ENCODE measurements at regions not wholly inside any gene's neighbourhood (a gene's known extent, or its start where the extent isn't known, plus 50 kb on each side); places are given as distances from the start of the nearest gene placed in this dataset.

DNA sequence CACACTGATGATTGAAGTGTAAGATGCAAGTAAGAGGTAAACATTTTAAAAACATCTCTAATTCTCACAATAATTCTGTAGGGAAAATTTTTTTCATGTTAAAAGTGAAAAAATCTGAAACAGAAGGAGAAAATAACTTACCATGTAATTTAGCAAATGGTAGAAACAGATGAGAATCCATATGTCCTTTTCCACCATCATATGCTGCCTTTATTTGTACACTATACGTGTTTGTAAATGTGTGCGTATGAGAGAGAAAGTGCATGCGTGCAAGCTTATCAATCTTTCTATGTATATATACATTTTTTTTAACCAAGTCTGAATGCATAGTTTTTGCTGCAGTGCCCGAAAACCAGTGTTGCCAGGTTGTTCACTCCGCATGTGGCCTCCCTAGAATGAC is 186.7 kb downstream of the IZUMO3 start:
- Histone ChIP-seq H3K4me1 (ENCODE audit: control extremely low read depth in 1 of 4, control insufficient read depth in 4 of 4, insufficient read depth in 4 of 4, low read length in 3 of 4) (no peaks in the 10 kb centered on the region), H3K27ac (ENCODE audit: insufficient read depth in 1 of 2, low read depth in 1 of 2, low read length in 2 of 2, poor library complexity in 1 of 2, severe bottlenecking in 2 of 2) (no peak overlapping the region), H3K27me3 (replicated peaks in 2 of 5; ENCODE audit: control insufficient read depth in 4 of 5, insufficient read depth in 5 of 5, low read length in 4 of 5) (no peaks in the 10 kb centered on the region), H3K9me3 (ENCODE audit: control extremely low read depth in 1 of 5, control insufficient read depth in 4 of 5, insufficient read depth in 2 of 5, low read depth in 1 of 5, low read length in 4 of 5) (peaks cover 0 to 5% (median 0%) of the 10 kb centered on the region in 5 experiments), H3K36me3 (ENCODE audit: control insufficient read depth in 4 of 4, insufficient read depth in 4 of 4, low read length in 3 of 4) (no peaks in the 10 kb centered on the region), H3K4me3 (ENCODE audit: control insufficient read depth in 1 of 7, extremely low read depth in 1 of 7, insufficient read depth in 4 of 7, low read depth in 2 of 7, low read length in 6 of 7) (no peak overlapping the region)
- POLR2A ChIA-PET, result no interaction called here
- WGBS (ENCODE audit: insufficient coverage), result no CpG with 5 or more reads among the region's 5 CpGs
- CTCF ChIA-PET, result no interaction called here
- DNase-seq, result no peak

DNA sequence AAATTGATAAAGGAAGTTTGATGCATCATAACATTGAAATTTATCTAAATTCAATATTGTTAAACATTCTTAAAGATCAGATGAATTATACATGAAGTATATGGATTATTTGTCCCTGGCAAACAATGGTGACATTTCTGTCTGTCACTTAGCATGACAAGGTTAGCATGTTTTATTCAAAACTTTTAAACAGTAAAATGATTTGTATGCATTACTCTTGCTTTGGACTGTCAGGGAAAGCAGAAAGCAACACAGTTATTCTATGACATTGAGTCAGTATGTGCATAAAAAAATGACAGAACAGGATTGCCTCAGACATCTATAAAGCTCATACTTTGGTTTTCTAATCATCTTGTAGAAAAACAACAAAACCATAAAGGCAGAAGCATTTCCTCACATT is 193.7 kb downstream of the IZUMO3 start:
- H3K27me3 ChIP-seq (replicated peaks in 2 of 5; ENCODE audit: control insufficient read depth in 4 of 5, insufficient read depth in 5 of 5, low read length in 4 of 5), result no peaks in the 10 kb centered on the region
- H3K36me3 ChIP-seq (ENCODE audit: control insufficient read depth in 4 of 4, insufficient read depth in 4 of 4, low read length in 3 of 4), result no peaks in the 10 kb centered on the region
- H3K4me3 ChIP-seq (ENCODE audit: control insufficient read depth in 1 of 7, extremely low read depth in 1 of 7, insufficient read depth in 4 of 7, low read depth in 2 of 7, low read length in 6 of 7), result no peak overlapping the region
- no peak overlapping the region for H3K27ac ChIP-seq (ENCODE audit: insufficient read depth in 1 of 2, low read depth in 1 of 2, low read length in 2 of 2, poor library complexity in 1 of 2, severe bottlenecking in 2 of 2)
- peaks cover 0 to 1% (median 0%) of the 10 kb centered on the region in 5 experiments for H3K9me3 ChIP-seq (ENCODE audit: control extremely low read depth in 1 of 5, control insufficient read depth in 4 of 5, insufficient read depth in 2 of 5, low read depth in 1 of 5, low read length in 4 of 5)
- CTCF ChIA-PET, result no interaction called here
- DNase-seq, result no peak
- POLR2A ChIA-PET, result no interaction called here
- H3K4me1 ChIP-seq (ENCODE audit: control extremely low read depth in 1 of 4, control insufficient read depth in 4 of 4, insufficient read depth in 4 of 4, low read length in 3 of 4), result no peaks in the 10 kb centered on the region

DNA sequence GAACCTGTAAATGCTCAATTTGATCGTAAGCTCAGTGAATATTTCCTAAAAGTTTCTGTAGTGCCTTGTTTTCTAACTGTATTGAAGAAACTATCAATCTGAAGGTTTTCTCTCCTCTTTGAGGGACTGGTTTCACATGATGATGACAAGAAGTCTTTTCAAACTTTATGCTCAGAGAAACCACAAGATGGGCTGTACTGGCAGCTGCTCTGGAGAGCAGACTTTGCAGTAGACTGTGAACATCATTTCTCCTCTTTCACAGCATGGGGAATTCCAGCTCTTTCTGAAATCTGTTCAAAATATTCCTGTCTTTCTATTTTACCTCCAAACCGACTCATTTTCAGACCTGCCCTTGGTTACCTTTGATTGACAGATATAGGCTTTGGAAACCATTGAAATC is 194.4 kb downstream of the IZUMO3 start:
- 100% methylated on average over 1 of the region's 2 CpGs for WGBS (ENCODE audit: insufficient coverage)
- POLR2A ChIA-PET, result no interaction called here
- Histone ChIP-seq H3K4me3 (ENCODE audit: control insufficient read depth in 1 of 7, extremely low read depth in 1 of 7, insufficient read depth in 4 of 7, low read depth in 2 of 7, low read length in 6 of 7) (no peak overlapping the region), H3K9me3 (ENCODE audit: control extremely low read depth in 1 of 5, control insufficient read depth in 4 of 5, insufficient read depth in 2 of 5, low read depth in 1 of 5, low read length in 4 of 5) (peaks cover 0 to 1% (median 0%) of the 10 kb centered on the region in 5 experiments), H3K27ac (ENCODE audit: insufficient read depth in 1 of 2, low read depth in 1 of 2, low read length in 2 of 2, poor library complexity in 1 of 2, severe bottlenecking in 2 of 2) (no peak overlapping the region), H3K4me1 (ENCODE audit: control extremely low read depth in 1 of 4, control insufficient read depth in 4 of 4, insufficient read depth in 4 of 4, low read length in 3 of 4) (no peaks in the 10 kb centered on the region), H3K27me3 (replicated peaks in 2 of 5; ENCODE audit: control insufficient read depth in 4 of 5, insufficient read depth in 5 of 5, low read length in 4 of 5) (no peaks in the 10 kb centered on the region), H3K36me3 (ENCODE audit: control insufficient read depth in 4 of 4, insufficient read depth in 4 of 4, low read length in 3 of 4) (no peaks in the 10 kb centered on the region)
- DNase-seq, result no peak
- CTCF ChIA-PET, result no interaction called here

DNA sequence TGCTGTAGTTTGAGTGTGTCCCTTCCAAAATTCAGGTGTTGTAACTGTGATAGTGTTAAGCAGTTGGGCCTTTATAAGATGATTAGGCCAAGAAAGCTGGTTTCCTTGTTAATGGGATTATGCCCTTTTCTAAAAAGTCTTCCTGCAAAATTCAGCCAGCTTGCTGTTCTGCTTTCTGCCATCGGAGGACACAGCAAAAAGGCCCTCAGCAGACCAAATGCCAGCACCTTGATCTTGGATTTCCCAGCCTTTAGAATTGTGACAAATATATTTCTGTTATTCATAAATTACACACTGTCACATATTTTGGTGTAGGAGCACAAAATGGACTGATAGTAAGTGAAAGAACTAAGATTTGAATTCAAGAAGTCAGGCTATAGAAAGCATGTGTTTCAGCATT is 203.2 kb downstream of the IZUMO3 start:
- ChIA-PET CTCF (no interaction called here), POLR2A (no interaction called here)
- no peak for DNase-seq
- Histone ChIP-seq H3K27me3 (replicated peaks in 2 of 5; ENCODE audit: control insufficient read depth in 4 of 5, insufficient read depth in 5 of 5, low read length in 4 of 5) (no peaks in the 10 kb centered on the region), H3K9me3 (ENCODE audit: control extremely low read depth in 1 of 5, control insufficient read depth in 4 of 5, insufficient read depth in 2 of 5, low read depth in 1 of 5, low read length in 4 of 5) (no peaks in the 10 kb centered on the region), H3K4me1 (ENCODE audit: control extremely low read depth in 1 of 4, control insufficient read depth in 4 of 4, insufficient read depth in 4 of 4, low read length in 3 of 4) (no peaks in the 10 kb centered on the region), H3K27ac (ENCODE audit: insufficient read depth in 1 of 2, low read depth in 1 of 2, low read length in 2 of 2, poor library complexity in 1 of 2, severe bottlenecking in 2 of 2) (no peak overlapping the region), H3K36me3 (ENCODE audit: control insufficient read depth in 4 of 4, insufficient read depth in 4 of 4, low read length in 3 of 4) (no peaks in the 10 kb centered on the region), H3K4me3 (ENCODE audit: control insufficient read depth in 1 of 7, extremely low read depth in 1 of 7, insufficient read depth in 4 of 7, low read depth in 2 of 7, low read length in 6 of 7) (no peak overlapping the region)
- no CpG with 5 or more reads among the region's 1 CpG for WGBS (ENCODE audit: insufficient coverage)

DNA sequence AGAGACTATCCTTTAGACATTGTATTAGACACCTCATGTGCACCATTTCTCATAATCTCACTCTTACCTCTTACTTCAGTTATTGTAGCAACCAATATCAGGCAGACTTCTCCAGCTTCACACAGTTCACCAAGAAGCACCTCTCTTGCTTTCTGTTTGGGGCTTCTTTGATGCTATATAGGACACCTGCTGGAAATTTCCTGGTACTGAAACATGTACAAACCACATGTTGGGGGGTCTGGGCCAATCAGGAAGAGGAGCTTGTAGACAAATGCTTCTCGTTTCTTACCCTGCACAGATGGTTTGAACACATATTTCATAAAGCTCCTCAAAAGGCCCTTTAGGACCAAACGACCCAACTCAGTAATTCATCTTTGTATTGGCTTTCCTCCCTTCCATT is 212.1 kb downstream of the IZUMO3 start:
- ChIA-PET CTCF (no interaction called here), POLR2A (no interaction called here)
- 80% methylated on average over 1 of the region's 2 CpGs for WGBS (ENCODE audit: insufficient coverage)
- Histone ChIP-seq H3K36me3 (ENCODE audit: control insufficient read depth in 4 of 4, insufficient read depth in 4 of 4, low read length in 3 of 4) (no peaks in the 10 kb centered on the region), H3K9me3 (ENCODE audit: control extremely low read depth in 1 of 5, control insufficient read depth in 4 of 5, insufficient read depth in 2 of 5, low read depth in 1 of 5, low read length in 4 of 5) (no peaks in the 10 kb centered on the region), H3K27ac (ENCODE audit: insufficient read depth in 1 of 2, low read depth in 1 of 2, low read length in 2 of 2, poor library complexity in 1 of 2, severe bottlenecking in 2 of 2) (no peak overlapping the region), H3K27me3 (replicated peaks in 2 of 5; ENCODE audit: control insufficient read depth in 4 of 5, insufficient read depth in 5 of 5, low read length in 4 of 5) (no peaks in the 10 kb centered on the region), H3K4me3 (ENCODE audit: control insufficient read depth in 1 of 7, extremely low read depth in 1 of 7, insufficient read depth in 4 of 7, low read depth in 2 of 7, low read length in 6 of 7) (no peak overlapping the region), H3K4me1 (ENCODE audit: control extremely low read depth in 1 of 4, control insufficient read depth in 4 of 4, insufficient read depth in 4 of 4, low read length in 3 of 4) (no peaks in the 10 kb centered on the region)
- DNase-seq, result no peak

DNA sequence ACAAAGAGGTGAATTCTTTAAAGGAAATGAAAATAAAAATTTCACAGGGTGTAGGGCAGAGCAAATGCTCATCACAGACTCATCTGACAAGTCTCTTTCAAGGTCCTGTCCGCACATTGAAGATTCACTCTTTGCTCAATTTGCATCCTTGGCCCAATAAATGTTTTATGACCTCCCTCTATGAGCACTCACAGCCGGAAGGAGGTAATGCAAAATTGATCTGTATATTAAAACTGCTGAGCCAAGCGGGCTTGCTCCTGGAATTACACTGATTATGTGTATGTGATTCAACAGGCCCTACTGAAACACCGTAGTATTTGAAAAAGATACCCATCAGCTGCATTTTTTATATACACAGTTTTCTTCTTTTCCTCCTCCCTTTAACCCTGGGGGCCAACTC is 246.8 kb downstream of the IZUMO3 start:
- Histone ChIP-seq H3K27me3 (replicated peaks in 2 of 5; ENCODE audit: control insufficient read depth in 4 of 5, insufficient read depth in 5 of 5, low read length in 4 of 5) (no peaks in the 10 kb centered on the region), H3K36me3 (ENCODE audit: control insufficient read depth in 4 of 4, insufficient read depth in 4 of 4, low read length in 3 of 4) (no peaks in the 10 kb centered on the region), H3K27ac (ENCODE audit: insufficient read depth in 1 of 2, low read depth in 1 of 2, low read length in 2 of 2, poor library complexity in 1 of 2, severe bottlenecking in 2 of 2) (no peak overlapping the region), H3K9me3 (ENCODE audit: control extremely low read depth in 1 of 5, control insufficient read depth in 4 of 5, insufficient read depth in 2 of 5, low read depth in 1 of 5, low read length in 4 of 5) (peaks cover 0 to under 1% (median 0%) of the 10 kb centered on the region in 5 experiments), H3K4me1 (ENCODE audit: control extremely low read depth in 1 of 4, control insufficient read depth in 4 of 4, insufficient read depth in 4 of 4, low read length in 3 of 4) (no peaks in the 10 kb centered on the region), H3K4me3 (ENCODE audit: control insufficient read depth in 1 of 7, extremely low read depth in 1 of 7, insufficient read depth in 4 of 7, low read depth in 2 of 7, low read length in 6 of 7) (no peak overlapping the region)
- DNase-seq, result no peak
- ChIA-PET CTCF (no interaction called here), POLR2A (no interaction called here)
- WGBS (ENCODE audit: insufficient coverage), result 93% methylated on average over 1 of the region's 4 CpGs

DNA sequence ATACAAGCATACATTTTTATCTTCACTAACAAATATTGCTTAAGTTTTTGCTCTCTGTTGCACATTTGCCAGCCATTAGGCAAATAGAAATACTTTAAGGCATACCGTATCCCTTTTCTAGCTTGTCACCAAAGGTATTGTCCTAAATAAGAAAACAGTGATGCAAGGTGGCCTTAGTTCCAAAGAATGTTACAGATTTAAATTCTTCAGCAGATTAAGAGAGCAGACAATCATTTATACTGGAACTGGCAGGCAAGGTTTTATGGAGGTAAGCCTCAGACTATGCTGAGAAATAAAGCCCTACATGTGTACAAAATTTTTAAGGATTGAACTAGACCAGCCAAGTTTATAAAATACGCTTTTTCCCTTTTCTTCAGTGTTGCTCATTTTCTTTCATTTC is 247.8 kb downstream of the IZUMO3 start:
- Histone ChIP-seq H3K4me1 (ENCODE audit: control extremely low read depth in 1 of 4, control insufficient read depth in 4 of 4, insufficient read depth in 4 of 4, low read length in 3 of 4) (no peaks in the 10 kb centered on the region), H3K36me3 (ENCODE audit: control insufficient read depth in 4 of 4, insufficient read depth in 4 of 4, low read length in 3 of 4) (no peaks in the 10 kb centered on the region), H3K9me3 (ENCODE audit: control extremely low read depth in 1 of 5, control insufficient read depth in 4 of 5, insufficient read depth in 2 of 5, low read depth in 1 of 5, low read length in 4 of 5) (no peaks in the 10 kb centered on the region), H3K27ac (ENCODE audit: insufficient read depth in 1 of 2, low read depth in 1 of 2, low read length in 2 of 2, poor library complexity in 1 of 2, severe bottlenecking in 2 of 2) (no peak overlapping the region), H3K27me3 (replicated peaks in 2 of 5; ENCODE audit: control insufficient read depth in 4 of 5, insufficient read depth in 5 of 5, low read length in 4 of 5) (no peaks in the 10 kb centered on the region), H3K4me3 (ENCODE audit: control insufficient read depth in 1 of 7, extremely low read depth in 1 of 7, insufficient read depth in 4 of 7, low read depth in 2 of 7, low read length in 6 of 7) (no peak overlapping the region)
- DNase-seq, result no peak
- WGBS (ENCODE audit: insufficient coverage), result no CpG with 5 or more reads among the region's 2 CpGs
- ChIA-PET POLR2A (no interaction called here), CTCF (no interaction called here)

DNA sequence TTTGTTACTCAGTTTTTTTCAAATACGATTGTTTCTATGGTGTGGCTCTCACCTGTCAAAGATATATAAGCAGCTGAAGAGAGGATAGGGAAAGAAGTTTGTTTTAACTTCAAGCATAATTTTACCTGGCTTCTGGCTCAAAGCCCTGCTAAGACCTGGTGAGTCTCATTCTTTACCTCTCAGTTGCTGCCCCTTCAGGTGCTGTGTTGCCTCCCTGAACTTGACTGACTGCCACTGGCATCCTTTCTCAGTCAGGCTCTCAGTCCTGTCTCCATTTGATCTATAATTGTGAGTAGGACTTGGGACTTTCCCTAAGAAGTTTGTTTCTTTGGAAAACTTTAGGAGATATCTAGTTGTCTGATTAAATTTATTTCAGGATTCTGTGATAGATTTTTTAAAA is 249.6 kb downstream of the IZUMO3 start:
- Histone ChIP-seq H3K4me3 (ENCODE audit: control insufficient read depth in 1 of 7, extremely low read depth in 1 of 7, insufficient read depth in 4 of 7, low read depth in 2 of 7, low read length in 6 of 7) (no peak overlapping the region), H3K27me3 (replicated peaks in 2 of 5; ENCODE audit: control insufficient read depth in 4 of 5, insufficient read depth in 5 of 5, low read length in 4 of 5) (no peaks in the 10 kb centered on the region), H3K4me1 (ENCODE audit: control extremely low read depth in 1 of 4, control insufficient read depth in 4 of 4, insufficient read depth in 4 of 4, low read length in 3 of 4) (no peaks in the 10 kb centered on the region), H3K27ac (ENCODE audit: insufficient read depth in 1 of 2, low read depth in 1 of 2, low read length in 2 of 2, poor library complexity in 1 of 2, severe bottlenecking in 2 of 2) (no peak overlapping the region), H3K36me3 (ENCODE audit: control insufficient read depth in 4 of 4, insufficient read depth in 4 of 4, low read length in 3 of 4) (no peaks in the 10 kb centered on the region), H3K9me3 (ENCODE audit: control extremely low read depth in 1 of 5, control insufficient read depth in 4 of 5, insufficient read depth in 2 of 5, low read depth in 1 of 5, low read length in 4 of 5) (no peaks in the 10 kb centered on the region)
- DNase-seq, result no peak
- CTCF ChIA-PET, result no interaction called here
- POLR2A ChIA-PET, result no interaction called here
- WGBS (ENCODE audit: insufficient coverage), result no CpG with 5 or more reads among the region's 1 CpG

Measured in common myeloid progenitor, CD34-positive (primary cell).